ENCODE measurements at regions not wholly inside any gene's neighbourhood (a gene's known extent, or its start where the extent isn't known, plus 50 kb on each side); places are given as distances from the start of the nearest gene placed in this dataset.

- no peaks in the 10 kb centered on the region for H3K9me3 ChIP-seq (ENCODE audit: low read depth)
- DNase-seq (ENCODE audit: low spot score) = no peak
- H2AFZ ChIP-seq = no peak overlapping the region
- H3K4me2 ChIP-seq = no peak overlapping the region
- no peaks in the 10 kb centered on the region for H3K36me3 ChIP-seq (replicated peaks; ENCODE audit: insufficient read depth, low read depth)
- H3K4me3 ChIP-seq = no peak overlapping the region
- no peaks in the 10 kb centered on the region for H3K9me2 ChIP-seq (replicated peaks; ENCODE audit: insufficient read depth)
- H3K27me3 ChIP-seq = no peaks in the 10 kb centered on the region
- no peak overlapping the region for H3K27ac ChIP-seq
- 97% methylated on average over 6 of the region's 6 CpGs for WGBS (ENCODE audit: low lambda C conversion rate, missing lambda C conversion rate)
- peaks cover 7% of the 10 kb centered on the region for H3K4me1 ChIP-seq (ENCODE audit: insufficient read depth)
- no peaks in the 10 kb centered on the region for H3K79me2 ChIP-seq
- TF ChIP-seq, protein P1, sequence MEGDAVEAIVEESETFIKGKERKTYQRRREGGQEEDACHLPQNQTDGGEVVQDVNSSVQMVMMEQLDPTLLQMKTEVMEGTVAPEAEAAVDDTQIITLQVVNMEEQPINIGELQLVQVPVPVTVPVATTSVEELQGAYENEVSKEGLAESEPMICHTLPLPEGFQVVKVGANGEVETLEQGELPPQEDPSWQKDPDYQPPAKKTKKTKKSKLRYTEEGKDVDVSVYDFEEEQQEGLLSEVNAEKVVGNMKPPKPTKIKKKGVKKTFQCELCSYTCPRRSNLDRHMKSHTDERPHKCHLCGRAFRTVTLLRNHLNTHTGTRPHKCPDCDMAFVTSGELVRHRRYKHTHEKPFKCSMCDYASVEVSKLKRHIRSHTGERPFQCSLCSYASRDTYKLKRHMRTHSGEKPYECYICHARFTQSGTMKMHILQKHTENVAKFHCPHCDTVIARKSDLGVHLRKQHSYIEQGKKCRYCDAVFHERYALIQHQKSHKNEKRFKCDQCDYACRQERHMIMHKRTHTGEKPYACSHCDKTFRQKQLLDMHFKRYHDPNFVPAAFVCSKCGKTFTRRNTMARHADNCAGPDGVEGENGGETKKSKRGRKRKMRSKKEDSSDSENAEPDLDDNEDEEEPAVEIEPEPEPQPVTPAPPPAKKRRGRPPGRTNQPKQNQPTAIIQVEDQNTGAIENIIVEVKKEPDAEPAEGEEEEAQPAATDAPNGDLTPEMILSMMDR (IDR thresholded peaks at IDR 0.05; ENCODE audit: poor library complexity) = no peak
- TF ChIP-seq EZH2 (IDR thresholded peaks at IDR 0.05; ENCODE audit: borderline replicate concordance) = no peak
- no peak for TF ChIP-seq EZH2phosphoT487 (IDR thresholded peaks at IDR 0.05; ENCODE audit: low read depth, severe bottlenecking, unreplicated experiment)
- H4K20me1 ChIP-seq (ENCODE audit: insufficient read depth, poor library complexity, severe bottlenecking) = no peaks in the 10 kb centered on the region
Measured at GRCh38 chr7:41135511-41135910, 567.4 kb downstream of the INHBA start.

GRCh38 chr7:41134300-41135255 lies 568.3 kb downstream of the INHBA start:
- Histone ChIP-seq H3K4me1 (ENCODE audit: insufficient read depth) (peaks cover 7% of the 10 kb centered on the region), H2AFZ (no peak overlapping the region), H3K9me3 (ENCODE audit: low read depth) (no peaks in the 10 kb centered on the region), H3K79me2 (no peaks in the 10 kb centered on the region), H3K4me3 (no peak overlapping the region), H3K4me2 (no peak overlapping the region), H3K27me3 (no peaks in the 10 kb centered on the region), H3K27ac (no peak overlapping the region), H3K36me3 (replicated peaks; ENCODE audit: insufficient read depth, low read depth) (no peaks in the 10 kb centered on the region), H3K9me2 (replicated peaks; ENCODE audit: insufficient read depth) (no peaks in the 10 kb centered on the region), H4K20me1 (ENCODE audit: insufficient read depth, poor library complexity, severe bottlenecking) (no peaks in the 10 kb centered on the region)
- DNase-seq (ENCODE audit: low spot score) = no peak
- TF ChIP-seq, protein P1 (IDR thresholded peaks at IDR 0.05; ENCODE audit: poor library complexity) = no peak
- no peak for TF ChIP-seq EZH2phosphoT487 (IDR thresholded peaks at IDR 0.05; ENCODE audit: low read depth, severe bottlenecking, unreplicated experiment)
- 23% methylated on average over 3 of the region's 3 CpGs for WGBS (ENCODE audit: low lambda C conversion rate, missing lambda C conversion rate)

GRCh38 chr7:41133690-41134299 lies 569.1 kb downstream of the INHBA start:
- H3K36me3 ChIP-seq (replicated peaks; ENCODE audit: insufficient read depth, low read depth) = no peaks in the 10 kb centered on the region
- H3K4me3 ChIP-seq = no peak overlapping the region
- no peaks in the 10 kb centered on the region for H3K9me2 ChIP-seq (replicated peaks; ENCODE audit: insufficient read depth)
- H3K4me1 ChIP-seq (ENCODE audit: insufficient read depth) = peaks cover 7% of the 10 kb centered on the region
- H3K9me3 ChIP-seq (ENCODE audit: low read depth) = no peaks in the 10 kb centered on the region
- TF ChIP-seq EZH2 (IDR thresholded peaks at IDR 0.05; ENCODE audit: borderline replicate concordance) (no peak), EZH2phosphoT487 (IDR thresholded peaks at IDR 0.05; ENCODE audit: low read depth, severe bottlenecking, unreplicated experiment) (no peak)
- TF ChIP-seq, protein P1 (IDR thresholded peaks at IDR 0.05; ENCODE audit: poor library complexity) = no peak
- DNase-seq (ENCODE audit: low spot score) = no peak
- no peaks in the 10 kb centered on the region for H4K20me1 ChIP-seq (ENCODE audit: insufficient read depth, poor library complexity, severe bottlenecking)
- H3K27ac ChIP-seq = no peak overlapping the region
- H3K4me2 ChIP-seq = no peak overlapping the region
- 89% methylated on average over 10 of the region's 10 CpGs for WGBS (ENCODE audit: low lambda C conversion rate, missing lambda C conversion rate)
- no peak overlapping the region for H2AFZ ChIP-seq
- no peaks in the 10 kb centered on the region for H3K79me2 ChIP-seq
- H3K27me3 ChIP-seq = no peaks in the 10 kb centered on the region
